SK-N-SH treated with all-trans-retinoic acid at 6 μM for 48 hours (cell line): ENCODE measurements at regions not wholly inside any gene's neighbourhood (a gene's known extent, or its start where the extent isn't known, plus 50 kb on each side); places are given as distances from the start of the nearest gene placed in this dataset.

ENCODE experiments used
- ATAC-seq: fragments of 200-7000 bp; cut with Tn5 transposase; 3 replicates; pipeline ENCODE4 v1.9.1; 2020; ENCODE audit warnings: mild to moderate bottlenecking, moderate library complexity
- ARNTL ChIP-seq: fragments of 450-650 bp; formaldehyde crosslinking; IDR thresholded peaks from 2 replicates; pipeline ENCODE4 v1.5.0; 2020; ENCODE audit warnings: low read depth, mild to moderate bottlenecking, moderate library complexity, borderline replicate concordance
- BACH2 ChIP-seq: fragments of 250-450 bp; sonication (Bioruptor Pico); IDR thresholded peaks from 2 replicates; pipeline ENCODE4 v1.9.0; 2021; ENCODE audit warnings: mild to moderate bottlenecking, borderline replicate concordance
- CSDC2 ChIP-seq: fragments of 250-450 bp; sonication (Bioruptor Pico); IDR thresholded peaks from 2 replicates; pipeline ENCODE4 v1.5.0; 2020; ENCODE audit warnings: mild to moderate bottlenecking, moderate library complexity
- ESRRG ChIP-seq: fragments of 250-450 bp; sonication (Bioruptor Pico); IDR thresholded peaks from 2 replicates; pipeline ENCODE4 v1.6.1; 2021; ENCODE audit warnings: mild to moderate bottlenecking
- GLIS3 ChIP-seq: fragments of 250-450 bp; sonication (Bioruptor Pico); IDR thresholded peaks from 2 replicates; pipeline ENCODE4 v1.5.0; 2020; ENCODE audit warnings: mild to moderate bottlenecking, moderate library complexity
- ISL1 ChIP-seq: fragments of 250-450 bp; sonication (Bioruptor Pico); IDR thresholded peaks from 2 replicates; pipeline ENCODE4 v2.1.2; 2022; ENCODE audit warnings: mild to moderate bottlenecking, moderate library complexity
- OSR1 ChIP-seq: fragments of 250-450 bp; sonication (Bioruptor Pico); IDR thresholded peaks from 2 replicates; pipeline ENCODE4 v1.8.0; 2022; ENCODE audit warnings: moderate library complexity, mild to moderate bottlenecking, inconsistent platforms
- RARB ChIP-seq: fragments of 250-450 bp; sonication (Bioruptor Pico); IDR thresholded peaks from 2 replicates; pipeline ENCODE4 v1.8.0; 2021; ENCODE audit warnings: mild to moderate bottlenecking, moderate library complexity
- SNAI2 ChIP-seq: fragments of 250-450 bp; sonication (Bioruptor Pico); IDR thresholded peaks from 2 replicates; pipeline ENCODE4 v1.5.0; 2020; ENCODE audit warnings: mild to moderate bottlenecking, moderate library complexity
- TCF4 ChIP-seq: fragments of 250-450 bp; sonication (Bioruptor Pico); IDR thresholded peaks from 2 replicates; pipeline ENCODE4 v1.8.0; 2021; ENCODE audit warnings: mild to moderate bottlenecking, moderate library complexity, borderline replicate concordance
- TOX ChIP-seq: fragments of 250-450 bp; sonication (Bioruptor Pico); IDR thresholded peaks from 2 replicates; pipeline ENCODE4 v1.8.0; 2021; ENCODE audit warnings: mild to moderate bottlenecking, moderate library complexity, borderline replicate concordance
- ZC3H10 ChIP-seq: fragments of 250-450 bp; sonication (Bioruptor Pico); IDR thresholded peaks from 2 replicates; pipeline ENCODE4 v1.5.1; 2021; ENCODE audit warnings: mild to moderate bottlenecking, moderate library complexity
- ZFP3 ChIP-seq: fragments of 250-450 bp; sonication (Bioruptor Pico); IDR thresholded peaks from 2 replicates; pipeline ENCODE4 v1.5.0; 2020; ENCODE audit warnings: mild to moderate bottlenecking, moderate library complexity
- ZFP30 ChIP-seq: fragments of 450-650 bp; formaldehyde crosslinking; IDR thresholded peaks from 2 replicates; pipeline ENCODE4 v1.5.0; 2022; ENCODE audit warnings: mild to moderate bottlenecking, moderate library complexity
- ZNF565 ChIP-seq: fragments of 450-650 bp; formaldehyde crosslinking; conservative IDR thresholded peaks from 2 replicates; pipeline ENCODE4 v1.5.0; 2020; ENCODE audit warnings: low read depth, mild to moderate bottlenecking, moderate library complexity
- ZNF70 ChIP-seq: fragments of 450-650 bp; formaldehyde crosslinking; IDR thresholded peaks from 2 replicates; pipeline ENCODE4 v1.5.0; 2020; ENCODE audit warnings: mild to moderate bottlenecking, moderate library complexity
- ZNF8 ChIP-seq: fragments of 450-650 bp; formaldehyde crosslinking; IDR thresholded peaks from 2 replicates; pipeline ENCODE4 v1.5.0; 2020; ENCODE audit warnings: mild to moderate bottlenecking, moderate library complexity
- TF ChIP-seq, protein P1 (sequence below): fragments of 250-450 bp; sonication (Bioruptor Pico); IDR thresholded peaks from 2 replicates; pipeline ENCODE4 v1.5.0; 2020; ENCODE audit warnings: mild to moderate bottlenecking, moderate library complexity
- TF ChIP-seq, protein P2 (sequence below): fragments of 250-450 bp; sonication (Bioruptor Pico); IDR thresholded peaks from 2 replicates; pipeline ENCODE4 v1.5.1; 2020; ENCODE audit warnings: low read depth, mild to moderate bottlenecking, moderate library complexity
- TF ChIP-seq, protein P3 (sequence below): fragments of 250-450 bp; sonication (Bioruptor Pico); IDR thresholded peaks from 2 replicates; pipeline ENCODE4 v1.8.0; 2021; ENCODE audit warnings: low read depth, mild to moderate bottlenecking, moderate library complexity, borderline replicate concordance
- TF ChIP-seq, protein P4 (sequence below): fragments of 250-450 bp; sonication (Bioruptor Pico); IDR thresholded peaks from 2 replicates; pipeline ENCODE4 v1.8.0; 2020; ENCODE audit warnings: mild to moderate bottlenecking, moderate library complexity, borderline replicate concordance
- TF ChIP-seq, protein P5 (sequence below): fragments of 250-450 bp; sonication (Bioruptor Pico); IDR thresholded peaks from 2 replicates; pipeline ENCODE4 v1.5.1; 2021; ENCODE audit warnings: mild to moderate bottlenecking, moderate library complexity

DNA sequence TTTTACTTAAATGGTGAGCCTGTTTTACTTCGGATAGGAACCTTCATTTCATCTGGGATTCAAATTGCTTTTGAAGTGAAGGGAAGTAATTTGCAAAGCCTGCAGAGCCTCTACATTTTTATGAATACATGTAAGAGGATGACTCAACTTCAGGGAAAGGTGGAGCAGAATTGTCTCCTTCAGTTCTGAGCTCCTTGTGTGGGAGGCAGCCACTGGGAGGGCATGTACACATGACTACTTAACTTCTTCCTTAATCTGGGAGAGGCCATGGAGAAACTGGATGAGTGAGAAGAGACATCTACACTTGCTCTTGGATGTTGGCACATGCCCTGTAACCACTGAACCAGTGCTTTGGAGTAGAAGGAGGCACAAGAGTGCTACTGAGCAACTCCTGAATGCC lies 145.1 kb upstream of the NRSN1 start (continued):
- TF ChIP-seq, protein P1, sequence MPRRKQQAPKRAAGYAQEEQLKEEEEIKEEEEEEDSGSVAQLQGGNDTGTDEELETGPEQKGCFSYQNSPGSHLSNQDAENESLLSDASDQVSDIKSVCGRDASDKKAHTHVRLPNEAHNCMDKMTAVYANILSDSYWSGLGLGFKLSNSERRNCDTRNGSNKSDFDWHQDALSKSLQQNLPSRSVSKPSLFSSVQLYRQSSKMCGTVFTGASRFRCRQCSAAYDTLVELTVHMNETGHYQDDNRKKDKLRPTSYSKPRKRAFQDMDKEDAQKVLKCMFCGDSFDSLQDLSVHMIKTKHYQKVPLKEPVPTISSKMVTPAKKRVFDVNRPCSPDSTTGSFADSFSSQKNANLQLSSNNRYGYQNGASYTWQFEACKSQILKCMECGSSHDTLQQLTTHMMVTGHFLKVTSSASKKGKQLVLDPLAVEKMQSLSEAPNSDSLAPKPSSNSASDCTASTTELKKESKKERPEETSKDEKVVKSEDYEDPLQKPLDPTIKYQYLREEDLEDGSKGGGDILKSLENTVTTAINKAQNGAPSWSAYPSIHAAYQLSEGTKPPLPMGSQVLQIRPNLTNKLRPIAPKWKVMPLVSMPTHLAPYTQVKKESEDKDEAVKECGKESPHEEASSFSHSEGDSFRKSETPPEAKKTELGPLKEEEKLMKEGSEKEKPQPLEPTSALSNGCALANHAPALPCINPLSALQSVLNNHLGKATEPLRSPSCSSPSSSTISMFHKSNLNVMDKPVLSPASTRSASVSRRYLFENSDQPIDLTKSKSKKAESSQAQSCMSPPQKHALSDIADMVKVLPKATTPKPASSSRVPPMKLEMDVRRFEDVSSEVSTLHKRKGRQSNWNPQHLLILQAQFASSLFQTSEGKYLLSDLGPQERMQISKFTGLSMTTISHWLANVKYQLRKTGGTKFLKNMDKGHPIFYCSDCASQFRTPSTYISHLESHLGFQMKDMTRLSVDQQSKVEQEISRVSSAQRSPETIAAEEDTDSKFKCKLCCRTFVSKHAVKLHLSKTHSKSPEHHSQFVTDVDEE (CRISPR knock-in tag) = no peak
- TF ChIP-seq RARB (CRISPR knock-in tag) = no peak
- no peak for TF ChIP-seq ARNTL (CRISPR knock-in tag)
- no peak for TF ChIP-seq ZFP30 (CRISPR knock-in tag)
- TF ChIP-seq, protein P2, sequence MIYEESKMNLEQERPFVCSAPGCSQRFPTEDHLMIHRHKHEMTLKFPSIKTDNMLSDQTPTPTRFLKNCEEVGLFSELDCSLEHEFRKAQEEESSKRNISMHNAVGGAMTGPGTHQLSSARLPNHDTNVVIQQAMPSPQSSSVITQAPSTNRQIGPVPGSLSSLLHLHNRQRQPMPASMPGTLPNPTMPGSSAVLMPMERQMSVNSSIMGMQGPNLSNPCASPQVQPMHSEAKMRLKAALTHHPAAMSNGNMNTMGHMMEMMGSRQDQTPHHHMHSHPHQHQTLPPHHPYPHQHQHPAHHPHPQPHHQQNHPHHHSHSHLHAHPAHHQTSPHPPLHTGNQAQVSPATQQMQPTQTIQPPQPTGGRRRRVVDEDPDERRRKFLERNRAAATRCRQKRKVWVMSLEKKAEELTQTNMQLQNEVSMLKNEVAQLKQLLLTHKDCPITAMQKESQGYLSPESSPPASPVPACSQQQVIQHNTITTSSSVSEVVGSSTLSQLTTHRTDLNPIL (CRISPR knock-in tag) = no peak

DNA sequence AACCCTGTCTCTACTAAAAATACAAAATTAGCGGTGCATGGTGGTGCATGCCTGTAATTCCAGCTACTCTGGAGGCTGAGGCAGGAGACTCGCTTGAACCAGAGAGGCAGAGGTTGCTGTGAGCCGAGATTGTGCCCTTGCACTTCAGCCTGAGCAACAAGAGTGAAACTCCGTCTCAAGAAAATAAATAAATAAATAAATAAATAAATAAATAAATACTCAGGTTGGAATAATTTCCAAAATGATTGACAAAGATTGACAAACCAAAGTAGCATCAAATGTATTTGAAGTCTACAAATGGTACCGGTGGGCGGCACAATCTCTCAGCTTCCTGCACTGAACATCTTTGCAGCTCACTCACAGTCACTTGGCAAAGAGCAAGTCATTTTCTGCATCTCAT lies 144.1 kb upstream of the NRSN1 start:
- no peak for ATAC-seq
- TF ChIP-seq ZFP3 (CRISPR knock-in tag) = no peak
- no peak for TF ChIP-seq CSDC2 (CRISPR knock-in tag)
- TF ChIP-seq, protein P3, sequence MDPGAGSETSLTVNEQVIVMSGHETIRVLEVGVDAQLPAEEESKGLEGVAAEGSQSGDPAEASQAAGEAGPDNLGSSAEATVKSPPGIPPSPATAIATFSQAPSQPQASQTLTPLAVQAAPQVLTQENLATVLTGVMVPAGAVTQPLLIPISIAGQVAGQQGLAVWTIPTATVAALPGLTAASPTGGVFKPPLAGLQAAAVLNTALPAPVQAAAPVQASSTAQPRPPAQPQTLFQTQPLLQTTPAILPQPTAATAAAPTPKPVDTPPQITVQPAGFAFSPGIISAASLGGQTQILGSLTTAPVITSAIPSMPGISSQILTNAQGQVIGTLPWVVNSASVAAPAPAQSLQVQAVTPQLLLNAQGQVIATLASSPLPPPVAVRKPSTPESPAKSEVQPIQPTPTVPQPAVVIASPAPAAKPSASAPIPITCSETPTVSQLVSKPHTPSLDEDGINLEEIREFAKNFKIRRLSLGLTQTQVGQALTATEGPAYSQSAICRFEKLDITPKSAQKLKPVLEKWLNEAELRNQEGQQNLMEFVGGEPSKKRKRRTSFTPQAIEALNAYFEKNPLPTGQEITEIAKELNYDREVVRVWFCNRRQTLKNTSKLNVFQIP (CRISPR knock-in tag) = no peak
- no peak for TF ChIP-seq TCF4 (CRISPR knock-in tag)
- TF ChIP-seq ZNF565 (CRISPR knock-in tag) = no peak
- no peak for TF ChIP-seq GLIS3 (CRISPR knock-in tag)
- TF ChIP-seq ISL1 (CRISPR knock-in tag) = no peak
- TF ChIP-seq, protein P2 (CRISPR knock-in tag) = no peak
- TF ChIP-seq ZNF70 (CRISPR knock-in tag) = no peak
- no peak for TF ChIP-seq SNAI2 (CRISPR knock-in tag)
- TF ChIP-seq BACH2 = no peak
- no peak for TF ChIP-seq TOX
- no peak for TF ChIP-seq ESRRG (CRISPR knock-in tag)
- no peak for TF ChIP-seq RARB (CRISPR knock-in tag)
- TF ChIP-seq, protein P4, sequence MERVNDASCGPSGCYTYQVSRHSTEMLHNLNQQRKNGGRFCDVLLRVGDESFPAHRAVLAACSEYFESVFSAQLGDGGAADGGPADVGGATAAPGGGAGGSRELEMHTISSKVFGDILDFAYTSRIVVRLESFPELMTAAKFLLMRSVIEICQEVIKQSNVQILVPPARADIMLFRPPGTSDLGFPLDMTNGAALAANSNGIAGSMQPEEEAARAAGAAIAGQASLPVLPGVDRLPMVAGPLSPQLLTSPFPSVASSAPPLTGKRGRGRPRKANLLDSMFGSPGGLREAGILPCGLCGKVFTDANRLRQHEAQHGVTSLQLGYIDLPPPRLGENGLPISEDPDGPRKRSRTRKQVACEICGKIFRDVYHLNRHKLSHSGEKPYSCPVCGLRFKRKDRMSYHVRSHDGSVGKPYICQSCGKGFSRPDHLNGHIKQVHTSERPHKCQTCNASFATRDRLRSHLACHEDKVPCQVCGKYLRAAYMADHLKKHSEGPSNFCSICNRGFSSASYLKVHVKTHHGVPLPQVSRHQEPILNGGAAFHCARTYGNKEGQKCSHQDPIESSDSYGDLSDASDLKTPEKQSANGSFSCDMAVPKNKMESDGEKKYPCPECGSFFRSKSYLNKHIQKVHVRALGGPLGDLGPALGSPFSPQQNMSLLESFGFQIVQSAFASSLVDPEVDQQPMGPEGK (CRISPR knock-in tag) = no peak
- TF ChIP-seq ZNF8 = no peak
- TF ChIP-seq, protein P5, sequence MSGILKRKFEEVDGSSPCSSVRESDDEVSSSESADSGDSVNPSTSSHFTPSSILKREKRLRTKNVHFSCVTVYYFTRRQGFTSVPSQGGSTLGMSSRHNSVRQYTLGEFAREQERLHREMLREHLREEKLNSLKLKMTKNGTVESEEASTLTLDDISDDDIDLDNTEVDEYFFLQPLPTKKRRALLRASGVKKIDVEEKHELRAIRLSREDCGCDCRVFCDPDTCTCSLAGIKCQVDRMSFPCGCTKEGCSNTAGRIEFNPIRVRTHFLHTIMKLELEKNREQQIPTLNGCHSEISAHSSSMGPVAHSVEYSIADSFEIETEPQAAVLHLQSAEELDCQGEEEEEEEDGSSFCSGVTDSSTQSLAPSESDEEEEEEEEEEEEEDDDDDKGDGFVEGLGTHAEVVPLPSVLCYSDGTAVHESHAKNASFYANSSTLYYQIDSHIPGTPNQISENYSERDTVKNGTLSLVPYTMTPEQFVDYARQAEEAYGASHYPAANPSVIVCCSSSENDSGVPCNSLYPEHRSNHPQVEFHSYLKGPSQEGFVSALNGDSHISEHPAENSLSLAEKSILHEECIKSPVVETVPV (CRISPR knock-in tag) = no peak
- TF ChIP-seq ZFP30 (CRISPR knock-in tag) = no peak
- TF ChIP-seq OSR1 (CRISPR knock-in tag) = no peak

DNA sequence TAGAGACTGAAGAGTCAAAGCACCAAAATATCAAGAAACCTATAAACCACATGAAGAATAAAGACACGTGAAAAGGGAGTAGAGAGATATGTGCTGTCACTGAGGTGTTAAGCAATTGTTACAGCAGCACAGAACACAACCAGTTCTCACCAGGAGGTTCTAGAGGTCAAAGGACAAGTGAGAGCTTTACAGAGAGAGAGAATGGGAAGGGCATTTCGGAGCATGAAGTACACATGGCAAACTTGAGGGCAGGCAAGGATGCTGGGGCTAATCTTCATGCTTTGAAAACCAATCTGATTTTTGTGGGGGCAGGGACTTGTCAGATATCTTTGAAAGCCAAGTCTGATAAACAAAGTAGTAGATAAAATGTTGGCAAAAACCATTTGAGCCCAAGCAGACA lies 142.3 kb upstream of the NRSN1 start:
- TF ChIP-seq ZFP3 (CRISPR knock-in tag) (no peak), TOX (no peak), GLIS3 (CRISPR knock-in tag) (no peak), ZNF565 (CRISPR knock-in tag) (no peak), ZC3H10 (CRISPR knock-in tag) (no peak)
- TF ChIP-seq, protein P4 (CRISPR knock-in tag) = no peak
- TF ChIP-seq, protein P2 (CRISPR knock-in tag) = no peak
- TF ChIP-seq, protein P5 (CRISPR knock-in tag) = no peak
- TF ChIP-seq, all 23 proteins: peak for 0
- ATAC-seq = no peak
